WTC11 (cell line): ENCODE measurements at regions not wholly inside any gene's neighbourhood (a gene's known extent, or its start where the extent isn't known, plus 50 kb on each side); places are given as distances from the start of the nearest gene placed in this dataset.

Source experiments
- ATF1 ChIP-seq: sonication (generic); formaldehyde crosslinking; IDR thresholded peaks from 2 replicates; pipeline ENCODE4 v1.8.1; 2023; ENCODE audit warnings: mild to moderate bottlenecking, moderate library complexity, missing genetic modification reagents
- CTCF ChIP-seq: fragments of 200-600 bp; IDR thresholded peaks from 2 replicates; pipeline ENCODE4 v1.8.0; 2022; ENCODE audit warnings: antibody characterized with exemption
- NFYB ChIP-seq: sonication (generic); formaldehyde crosslinking; conservative IDR thresholded peaks from 2 replicates; pipeline ENCODE4 v1.8.0; 2022; ENCODE audit warnings: low read depth, missing genetic modification reagents

GRCh38 chr5:106600803-106601202, 1069.9 kb downstream of the EFNA5 start:
- TF ChIP-seq CTCF (no peak), ATF1 (CRISPR knock-in tag) (no peak), NFYB (CRISPR knock-in tag) (no peak)
